GM12878 (cell line): ENCODE measurements at regions not wholly inside any gene's neighbourhood (a gene's known extent, or its start where the extent isn't known, plus 50 kb on each side); places are given as distances from the start of the nearest gene placed in this dataset.
A peak's percentile ranks its signal among the peaks of the same experiment; 100 is the strongest.

Experiments used
- CHD4 ChIP-seq: fragments of 200-600 bp; sonication (generic); IDR thresholded peaks from 2 replicates; pipeline ENCODE4 v1.6.1; 2016; ENCODE audit warnings: mild to moderate bottlenecking
- HCFC1 ChIP-seq: fragments of 150-350 bp; IDR thresholded peaks from 2 replicates; pipeline ENCODE4 v1.6.1; 2014; ENCODE audit warnings: low read length
- HDAC2 ChIP-seq: fragments of 200-600 bp; sonication (generic); IDR thresholded peaks from 2 replicates; pipeline ENCODE4 v1.6.1; 2017
- IKZF1 ChIP-seq: fragments of 450-650 bp; conservative IDR thresholded peaks from 2 replicates; pipeline ENCODE4 v1.6.1; 2017; ENCODE audit warnings: antibody characterized with exemption, mild to moderate bottlenecking
- NRF1 ChIP-seq: conservative IDR thresholded peaks from 2 replicates; pipeline ENCODE4 v1.6.1; 2011; ENCODE audit warnings: mild to moderate bottlenecking, low read depth, low read length, improper control_type of control experiment
- RBBP5 ChIP-seq: fragments of 200-600 bp; sonication (generic); conservative IDR thresholded peaks from 2 replicates; pipeline ENCODE4 v1.6.1; 2016
- SPI1 ChIP-seq: IDR thresholded peaks from 2 replicates; pipeline ENCODE4 v1.6.1; 2011; ENCODE audit warnings: low read depth, mild to moderate bottlenecking, low read length, moderate library complexity, borderline replicate concordance; ENCODE audit not compliant: insufficient read depth
- TF ChIP-seq, protein P1 (sequence below): IDR thresholded peaks from 2 replicates; pipeline ENCODE4 v1.6.1; 2012; ENCODE audit warnings: low read depth, low read length, improper control_type of control experiment

DNA sequence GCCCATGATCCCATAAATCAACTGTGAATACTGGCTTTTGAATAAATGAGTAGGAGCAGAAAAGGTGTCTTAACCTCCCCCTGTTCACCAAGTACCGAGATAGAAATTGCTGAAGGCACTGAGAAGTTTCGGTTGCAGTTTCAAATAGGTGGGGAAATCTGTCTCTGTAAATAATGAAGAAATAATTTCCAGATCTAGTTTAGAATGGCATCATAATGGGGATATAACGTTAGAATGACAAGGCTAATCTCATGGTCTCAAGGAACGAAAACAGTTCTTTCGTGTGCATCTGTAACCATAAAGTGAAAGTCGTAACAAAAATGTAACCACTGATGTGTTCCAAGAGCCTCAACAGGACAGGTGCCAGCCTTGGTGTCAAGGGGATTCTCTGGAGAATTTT lies 49.9 kb upstream of the TMEM18 start (continued):
- TF ChIP-seq HCFC1 = no peak
- peak; percentile 51; the same call in 1 of the 2 replicates for TF ChIP-seq IKZF1
- TF ChIP-seq, protein P1, sequence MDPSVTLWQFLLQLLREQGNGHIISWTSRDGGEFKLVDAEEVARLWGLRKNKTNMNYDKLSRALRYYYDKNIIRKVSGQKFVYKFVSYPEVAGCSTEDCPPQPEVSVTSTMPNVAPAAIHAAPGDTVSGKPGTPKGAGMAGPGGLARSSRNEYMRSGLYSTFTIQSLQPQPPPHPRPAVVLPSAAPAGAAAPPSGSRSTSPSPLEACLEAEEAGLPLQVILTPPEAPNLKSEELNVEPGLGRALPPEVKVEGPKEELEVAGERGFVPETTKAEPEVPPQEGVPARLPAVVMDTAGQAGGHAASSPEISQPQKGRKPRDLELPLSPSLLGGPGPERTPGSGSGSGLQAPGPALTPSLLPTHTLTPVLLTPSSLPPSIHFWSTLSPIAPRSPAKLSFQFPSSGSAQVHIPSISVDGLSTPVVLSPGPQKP = no peak
- TF ChIP-seq CHD4 = no peak
- TF ChIP-seq NRF1 = no peak
- no peak for TF ChIP-seq HDAC2
- no peak for TF ChIP-seq SPI1
- TF ChIP-seq RBBP5 = no peak
